A673 (cell line): ENCODE measurements at regions not wholly inside any gene's neighbourhood (a gene's known extent, or its start where the extent isn't known, plus 50 kb on each side); places are given as distances from the start of the nearest gene placed in this dataset.

ENCODE experiments used
- BruUV-seq: library from RNA; stranded (reverse); fragments of 400-500 nt; replicated peaks from 2 replicates; lab custom pipeline; 2021; lab: Mats Ljungman, UMichigan
- CTCF ChIA-PET: fragments of 300-600 bp; sonication (Branson Sonifier 250); formaldehyde crosslinking; loops from one replicate; lab custom pipeline; 2022; ENCODE audit warnings: antibody characterized with exemption; lab: Charles Lee
- POLR2A ChIA-PET: fragments of 300-600 bp; sonication (Branson Sonifier 250); formaldehyde crosslinking; loops from one replicate; lab custom pipeline; 2022; ENCODE audit warnings: antibody characterized with exemption; ENCODE audit not compliant: low non-redundant PET; lab: Charles Lee
- DNase-seq: peaks from one replicate; pipeline ENCODE4 v3.0.0-alpha.2; 2015; ENCODE audit warnings: low spot score
- H3K27ac ChIP-seq: fragments of 200-600 bp; sonication (generic); 2 replicates; pipeline ENCODE4 v1.5.1; 2016; ENCODE audit warnings: mixed run types, low read depth, mild to moderate bottlenecking, mixed read lengths, antibody characterized with exemption, low read length; ENCODE audit not compliant: poor library complexity, severe bottlenecking
- H3K27me3 ChIP-seq: fragments of 200-600 bp; sonication (generic); replicated peaks from 2 replicates; pipeline ENCODE4 v1.6.1; 2017; ENCODE audit warnings: mixed run types, low read depth, mild to moderate bottlenecking, mixed read lengths, antibody characterized with exemption, low read length; ENCODE audit not compliant: insufficient read depth, poor library complexity
- H3K36me3 ChIP-seq: fragments of 200-600 bp; sonication (generic); 2 replicates; pipeline ENCODE4 v1.6.1; 2016; ENCODE audit warnings: mixed run types, mild to moderate bottlenecking, mixed read lengths, antibody characterized with exemption, low read length; ENCODE audit not compliant: insufficient read depth, poor library complexity, severe bottlenecking
- H3K4me1 ChIP-seq: fragments of 200-600 bp; sonication (generic); 2 replicates; pipeline ENCODE4 v1.6.1; 2017; ENCODE audit warnings: mixed run types, mild to moderate bottlenecking, mixed read lengths, antibody characterized with exemption, low read length; ENCODE audit not compliant: insufficient read depth, poor library complexity, severe bottlenecking
- H3K4me3 ChIP-seq: fragments of 200-600 bp; sonication (generic); 2 replicates; pipeline ENCODE4 v1.5.1; 2016; ENCODE audit warnings: low read depth, mixed run types, mild to moderate bottlenecking, mixed read lengths, low read length; ENCODE audit not compliant: poor library complexity, severe bottlenecking
- H3K9me3 ChIP-seq: fragments of 200-600 bp; sonication (generic); 2 replicates; pipeline ENCODE4 v1.6.1; 2016; ENCODE audit warnings: mixed run types, low read depth, mild to moderate bottlenecking, mixed read lengths, antibody characterized with exemption, low read length; ENCODE audit not compliant: poor library complexity, severe bottlenecking
- CTCF ChIP-seq: fragments of 300-800, 200-600 bp; sonication (generic); conservative IDR thresholded peaks from 2 replicates; pipeline ENCODE4 v1.5.1; 2017; ENCODE audit warnings: low read depth, mild to moderate bottlenecking, antibody characterized with exemption, low read length, moderate library complexity, mixed read lengths
- EZH2 ChIP-seq: fragments of 200-600 bp; sonication (generic); IDR thresholded peaks from 2 replicates; pipeline ENCODE4 v1.6.1; 2017; ENCODE audit warnings: borderline replicate concordance, low read depth, mild to moderate bottlenecking, mixed read lengths, antibody characterized with exemption, low read length; ENCODE audit not compliant: poor library complexity, severe bottlenecking
- intact Hi-C: fragments of 100-400 bp; cut with micrococcal nuclease; formaldehyde crosslinking; loops from one replicate; pipeline ENCODE4 v1.10.0; 2022; ENCODE audit not compliant: unreplicated experiment

DNA sequence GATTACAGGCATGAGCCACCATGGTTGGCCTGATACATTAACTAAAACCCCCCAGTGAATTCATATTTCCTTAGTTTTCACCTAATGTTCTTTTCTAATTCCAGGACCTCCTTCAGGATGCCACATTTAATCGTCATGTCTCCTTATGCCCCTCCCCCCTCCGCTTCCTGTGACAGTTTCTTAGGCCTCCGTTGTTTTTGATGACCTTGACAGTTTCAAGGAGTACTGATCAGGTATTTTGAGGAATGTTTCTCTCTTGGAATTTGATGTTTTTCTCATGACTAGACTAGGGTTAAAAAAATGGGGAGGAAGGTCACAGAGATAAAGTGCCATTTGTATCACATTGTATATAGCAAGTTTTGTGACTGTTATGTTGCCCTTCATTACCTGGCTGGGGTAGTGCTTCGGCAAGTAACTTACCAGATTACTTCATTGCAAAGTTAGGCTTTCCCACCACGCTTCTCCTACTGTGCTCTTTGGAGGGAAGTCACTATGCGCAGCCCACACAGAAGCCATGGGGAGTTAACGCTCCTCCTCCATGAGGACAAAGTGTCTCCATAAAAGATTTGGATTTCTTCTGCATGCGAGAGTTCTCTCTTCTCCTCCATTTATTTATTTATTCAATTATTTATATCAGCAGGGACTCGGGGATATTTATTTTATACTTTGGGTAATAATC lies 99.5 kb downstream of the NCR2 start:
- Histone ChIP-seq H3K4me3 (no peak overlapping the region), H3K9me3 (no peaks in the 10 kb centered on the region), H3K36me3 (no peaks in the 10 kb centered on the region), H3K27ac (no peak overlapping the region), H3K27me3 (no peaks in the 10 kb centered on the region), H3K4me1 (no peaks in the 10 kb centered on the region)
- POLR2A ChIA-PET: no interaction called here
- BruUV-seq: no TSS peak
- CTCF ChIA-PET: no interaction called here
- no peak for DNase-seq
- intact Hi-C loops: no loop called here
- no peak for TF ChIP-seq CTCF
- TF ChIP-seq EZH2: no peak

GRCh38 chr6:41437604-41438003 lies 102.2 kb downstream of the NCR2 start:
- BruUV-seq: no TSS peak
- intact Hi-C loops: no loop called here
- H3K4me3 ChIP-seq: no peak overlapping the region
- ChIA-PET CTCF (no interaction called here), POLR2A (no interaction called here)
- DNase-seq: no peak
- no peaks in the 10 kb centered on the region for H3K27me3 ChIP-seq
- no peaks in the 10 kb centered on the region for H3K9me3 ChIP-seq
- H3K27ac ChIP-seq: no peak overlapping the region
- no peaks in the 10 kb centered on the region for H3K36me3 ChIP-seq
- no peaks in the 10 kb centered on the region for H3K4me1 ChIP-seq
- TF ChIP-seq CTCF (no peak), EZH2 (no peak)

GRCh38 chr6:41438746-41439145 lies 103.3 kb downstream of the NCR2 start:
- Histone ChIP-seq H3K4me3 (no peak overlapping the region), H3K4me1 (peaks cover 8% of the 10 kb centered on the region), H3K9me3 (no peaks in the 10 kb centered on the region), H3K27ac (no peak overlapping the region), H3K36me3 (no peaks in the 10 kb centered on the region), H3K27me3 (no peaks in the 10 kb centered on the region)
- TF ChIP-seq CTCF: no peak
- TF ChIP-seq EZH2: no peak
- POLR2A ChIA-PET: no interaction called here
- intact Hi-C loops: no loop called here
- CTCF ChIA-PET: no interaction called here
- no peak for DNase-seq
- no TSS peak for BruUV-seq
